H7 (cell line): ENCODE measurements at regions not wholly inside any gene's neighbourhood (a gene's known extent, or its start where the extent isn't known, plus 50 kb on each side); places are given as distances from the start of the nearest gene placed in this dataset.
A peak's percentile ranks its signal among the peaks of the same experiment; 100 is the strongest.
"Not testable (repeated sequence)": the region's sequence is repeated elsewhere in the genome, so short reads cannot be mapped to it uniquely, and the experiment has no call there.

ENCODE experiments used
- DNase-seq: peaks from one replicate; pipeline ENCODE4 v3.0.0; 2012
- H3K27me3 ChIP-seq: 2 replicates; pipeline ENCODE4 v1.6.0; 2011; ENCODE audit warnings: mild to moderate bottlenecking, low read length; ENCODE audit not compliant: control insufficient read depth, insufficient read depth
- H3K36me3 ChIP-seq: replicated peaks from 2 replicates; pipeline ENCODE4 v1.5.1; 2011; ENCODE audit warnings: low read length; ENCODE audit not compliant: control insufficient read depth, insufficient read depth
- H3K4me3 ChIP-seq: 2 replicates; pipeline ENCODE4 v1.5.1; 2011; ENCODE audit warnings: low read depth, mild to moderate bottlenecking, control low read depth, low read length, moderate library complexity; ENCODE audit not compliant: insufficient read depth

DNA sequence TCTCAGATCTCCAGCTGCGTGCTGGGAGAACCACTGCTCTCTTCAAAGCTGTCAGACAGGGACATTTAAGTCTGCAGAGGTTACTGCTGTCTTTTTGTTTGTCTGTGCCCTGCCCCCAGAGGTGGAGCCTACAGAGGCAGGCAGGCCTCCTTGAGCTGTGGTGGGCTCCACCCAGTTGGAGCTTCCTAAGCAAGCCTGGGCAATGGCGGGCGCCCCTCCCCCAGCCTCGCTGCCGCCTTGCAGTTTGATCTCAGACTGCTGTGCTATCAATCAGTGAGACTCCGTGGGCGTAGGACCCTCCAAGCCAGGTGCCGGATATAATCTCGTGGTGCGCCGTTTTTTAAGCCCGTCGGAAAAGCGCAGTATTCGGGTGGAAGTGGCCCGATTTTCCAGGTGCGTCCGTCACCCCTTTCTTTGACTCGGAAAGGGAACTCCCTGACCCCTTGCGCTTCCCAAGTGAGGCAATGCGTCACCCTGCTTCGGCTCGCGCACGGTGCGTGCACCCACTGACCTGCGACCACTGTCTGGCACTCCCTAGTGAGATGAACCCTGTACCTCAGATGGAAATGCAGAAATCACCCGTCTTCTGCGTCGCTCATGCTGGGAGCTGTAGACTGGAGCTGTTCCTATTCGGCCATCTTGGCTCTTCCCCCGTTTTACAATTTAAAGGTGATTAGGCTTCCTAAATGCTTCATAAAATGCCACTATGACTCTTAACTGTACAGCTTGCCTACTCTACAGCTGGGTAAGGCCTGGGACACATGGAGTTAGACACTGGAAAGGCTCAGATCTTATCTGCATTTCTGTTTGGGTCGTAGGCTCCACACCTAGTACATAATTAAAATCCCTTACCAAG lies 115.7 kb upstream of the PMCH start:
- H3K27me3 ChIP-seq, DNase-seq, H3K4me3 ChIP-seq, H3K36me3 ChIP-seq: not testable (repeated sequence)

DNA sequence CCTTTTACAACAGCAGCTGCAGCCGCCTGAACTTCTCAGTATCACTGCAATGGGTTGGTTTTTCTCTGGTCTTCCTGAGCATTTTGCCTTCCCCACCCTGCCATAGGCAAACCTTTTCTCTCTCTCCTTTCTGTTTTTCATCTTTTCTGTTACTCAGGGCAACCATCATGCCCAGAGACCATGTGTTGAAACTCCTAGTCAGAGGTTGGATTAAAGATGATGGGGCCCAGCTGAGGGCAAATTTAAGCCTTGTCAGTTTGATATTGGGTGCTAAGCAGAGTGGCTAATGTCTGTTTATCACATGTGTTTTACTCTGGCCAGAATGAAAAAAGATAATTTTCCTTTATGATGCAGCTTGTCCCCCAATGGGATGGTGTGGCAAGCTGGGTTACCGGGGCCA lies 107.9 kb upstream of the PMCH start:
- Histone ChIP-seq H3K27me3 (no peaks in the 10 kb centered on the region), H3K36me3 (no peaks in the 10 kb centered on the region), H3K4me3 (no peak overlapping the region)
- DNase-seq = no peak

DNA sequence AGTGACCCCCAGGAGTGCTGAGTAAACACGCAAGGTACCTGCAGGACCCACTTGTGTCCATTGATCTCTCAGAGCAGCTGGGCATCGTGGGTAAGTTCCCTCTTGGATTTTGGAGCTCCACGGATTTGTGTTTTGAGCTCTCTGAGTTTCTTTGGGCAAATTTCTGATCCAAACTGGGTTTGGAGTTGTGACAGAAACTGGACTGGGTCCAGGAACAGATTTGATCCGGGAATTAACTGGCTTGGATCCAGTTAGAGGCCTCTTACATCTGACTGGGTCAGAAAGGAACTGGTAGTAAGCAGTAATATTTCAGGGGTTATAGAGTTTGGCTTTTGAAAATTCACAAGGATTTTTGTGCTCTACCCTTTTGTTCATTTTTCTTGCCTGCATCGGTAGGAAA lies 107.0 kb upstream of the PMCH start:
- not testable (repeated sequence) for H3K4me3 ChIP-seq, DNase-seq, H3K27me3 ChIP-seq, H3K36me3 ChIP-seq

DNA sequence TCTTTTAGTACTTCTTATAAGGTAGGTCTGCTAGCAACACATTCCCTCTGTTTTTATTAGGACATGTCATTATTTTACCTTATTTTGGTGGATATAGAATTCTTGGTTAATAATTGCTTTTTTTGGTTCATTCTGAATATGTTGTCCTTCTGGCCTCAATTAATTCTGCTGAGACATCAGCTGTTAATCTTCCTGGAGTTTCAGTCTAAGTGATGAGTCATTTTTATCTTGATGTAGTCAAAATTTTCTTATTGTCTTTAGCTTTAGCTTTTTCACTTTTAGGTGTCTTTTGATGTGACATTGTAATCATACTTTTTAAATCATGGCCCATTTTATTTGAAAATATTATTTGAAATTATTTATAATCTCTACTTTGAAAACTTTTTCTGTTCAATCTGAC lies 104.9 kb upstream of the PMCH start:
- DNase-seq = no peak
- no peak overlapping the region for H3K4me3 ChIP-seq
- H3K36me3 ChIP-seq = no peaks in the 10 kb centered on the region
- H3K27me3 ChIP-seq = no peaks in the 10 kb centered on the region

DNA sequence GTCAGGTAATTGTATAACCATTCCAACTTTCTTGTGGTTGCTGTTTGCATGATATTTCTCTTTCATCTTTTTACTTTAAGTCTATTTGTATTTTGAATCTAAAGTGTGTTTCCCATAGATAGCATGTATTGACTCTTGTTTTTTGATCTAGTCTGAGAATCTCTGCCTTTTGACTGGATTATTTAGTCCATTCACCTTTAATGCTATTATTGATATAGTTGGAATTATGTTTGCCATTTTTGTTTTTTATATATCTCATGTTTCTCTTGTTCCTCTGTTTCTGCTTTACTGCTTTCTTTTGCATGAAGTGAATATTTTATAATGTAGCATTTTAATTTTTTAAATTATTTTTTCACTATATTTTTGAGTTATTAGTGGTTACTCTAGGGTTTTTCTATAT lies 103.9 kb upstream of the PMCH start:
- DNase-seq = no peak

DNA sequence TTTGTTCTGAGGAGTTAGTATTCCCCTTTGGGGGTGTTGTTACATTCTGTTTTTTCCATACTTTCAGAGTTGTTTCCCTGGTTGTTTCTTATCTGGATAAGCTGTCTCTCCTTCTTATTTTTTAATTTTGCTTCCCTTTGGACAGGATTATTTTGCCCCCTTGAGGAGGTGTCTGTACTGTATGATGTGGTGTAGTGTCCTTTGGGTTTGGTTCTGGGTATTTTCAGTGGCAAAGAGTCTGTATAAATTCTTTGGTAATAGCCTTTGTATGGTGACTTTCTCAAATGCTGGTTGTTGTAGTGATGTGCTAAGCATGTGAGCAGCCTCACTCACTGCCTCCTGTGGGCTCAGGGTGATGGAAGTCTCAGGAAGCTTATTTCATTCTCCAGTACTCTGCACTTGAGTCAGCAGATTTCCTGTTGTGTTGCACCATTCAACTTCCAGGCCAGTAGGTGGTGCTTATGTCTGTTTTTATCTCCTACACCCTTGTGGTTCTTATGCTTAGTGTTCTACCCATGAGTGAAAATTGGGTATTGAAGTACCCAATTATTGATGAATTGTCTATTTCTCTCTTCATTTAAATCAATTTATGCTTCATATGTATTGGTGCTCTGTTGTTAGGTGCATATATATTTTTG lies 103.3 kb upstream of the PMCH start:
- DNase-seq = peak; percentile 47
- H3K4me3 ChIP-seq = no peak overlapping the region
- H3K27me3 ChIP-seq = no peaks in the 10 kb centered on the region
- no peaks in the 10 kb centered on the region for H3K36me3 ChIP-seq

More for the DNA sequence above, 103.9 kb upstream of the PMCH start:
- no peaks in the 10 kb centered on the region for H3K27me3 ChIP-seq
- H3K36me3 ChIP-seq = no peaks in the 10 kb centered on the region
- no peak overlapping the region for H3K4me3 ChIP-seq

DNA sequence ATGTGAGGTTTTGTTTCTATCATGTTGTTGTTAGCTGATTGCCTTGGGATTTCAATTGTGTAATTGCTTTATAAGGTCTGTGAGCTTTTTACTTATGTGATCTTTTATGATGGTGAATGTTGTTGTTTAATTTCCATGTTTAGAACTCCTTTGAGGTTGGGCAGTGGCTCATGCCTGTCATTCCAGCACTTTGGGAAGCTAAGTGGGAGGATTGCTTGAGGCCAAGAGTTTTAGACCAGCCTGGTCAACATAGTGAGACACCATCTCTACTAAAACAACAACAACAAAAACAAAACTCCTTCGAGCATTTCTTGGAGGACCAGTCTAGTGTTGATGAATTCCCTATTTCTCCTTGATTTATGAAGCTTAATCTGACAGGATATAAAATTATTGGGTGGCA lies 102.1 kb upstream of the PMCH start:
- Histone ChIP-seq H3K27me3 (no peaks in the 10 kb centered on the region), H3K4me3 (no peak overlapping the region)
- DNase-seq = no peak

DNA sequence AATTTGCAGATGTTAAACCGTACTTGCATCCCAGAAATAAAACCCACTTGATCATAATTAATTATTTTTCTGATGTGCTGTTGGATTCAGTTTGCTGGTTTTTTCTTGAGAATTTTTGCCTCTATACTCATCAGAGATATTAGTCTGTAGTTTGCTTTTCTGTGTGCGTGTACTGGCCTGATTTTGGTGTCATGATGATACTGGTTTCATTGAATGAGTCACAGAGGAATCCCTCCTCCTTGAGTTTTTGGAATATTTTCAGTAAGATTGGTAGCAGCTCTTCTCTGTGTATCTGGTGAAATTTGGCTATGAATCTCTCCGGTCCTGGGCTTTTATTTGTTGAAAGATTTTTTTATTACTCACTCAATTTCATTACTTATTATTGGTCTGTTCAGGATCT lies 100.4 kb upstream of the PMCH start:
- H3K36me3 ChIP-seq = no peaks in the 10 kb centered on the region
- no peak for DNase-seq
- H3K4me3 ChIP-seq = no peak overlapping the region
- H3K27me3 ChIP-seq = no peaks in the 10 kb centered on the region

More for the DNA sequence above, 102.1 kb upstream of the PMCH start:
- H3K36me3 ChIP-seq = no peaks in the 10 kb centered on the region

DNA sequence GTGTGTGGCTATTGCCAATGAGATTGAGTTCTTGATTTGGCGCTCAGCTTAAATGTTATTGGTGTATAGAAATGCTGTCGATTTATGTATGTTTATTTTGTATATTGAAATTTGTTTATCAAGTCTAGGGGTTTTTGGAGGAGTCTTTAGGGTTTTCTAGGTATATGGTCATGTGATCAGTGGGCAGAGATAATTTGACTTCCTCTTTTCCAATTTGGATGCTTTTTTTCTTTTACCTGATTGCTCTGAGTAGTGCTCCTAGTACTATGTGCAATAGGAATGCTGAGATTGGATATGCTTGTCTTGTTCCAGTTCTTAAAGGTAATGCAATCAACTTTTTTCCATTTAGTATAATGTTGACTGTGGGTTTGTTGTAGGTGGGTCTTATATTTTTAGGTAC lies 99.8 kb upstream of the PMCH start:
- no peak for DNase-seq
- Histone ChIP-seq H3K4me3 (no peak overlapping the region), H3K36me3 (no peaks in the 10 kb centered on the region), H3K27me3 (no peaks in the 10 kb centered on the region)

DNA sequence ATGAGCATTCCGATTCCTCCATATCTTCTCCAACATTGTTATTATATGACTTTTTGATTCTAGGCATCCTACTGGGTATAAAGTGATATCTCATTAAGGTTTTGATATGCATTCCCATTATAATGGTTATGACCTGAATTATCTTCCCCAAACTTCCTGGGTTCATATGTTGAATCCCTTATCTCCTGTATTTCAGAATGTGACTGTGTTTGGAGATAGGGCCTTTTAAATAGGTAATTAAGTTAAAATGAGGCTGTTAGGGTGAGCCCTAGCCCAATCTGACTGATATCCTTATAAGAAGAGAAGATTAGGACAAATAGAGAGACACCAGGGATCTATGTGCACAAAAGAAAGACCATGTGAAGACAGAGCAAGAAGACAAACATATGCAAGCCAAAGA lies 96.9 kb upstream of the PMCH start:
- no peak for DNase-seq

DNA sequence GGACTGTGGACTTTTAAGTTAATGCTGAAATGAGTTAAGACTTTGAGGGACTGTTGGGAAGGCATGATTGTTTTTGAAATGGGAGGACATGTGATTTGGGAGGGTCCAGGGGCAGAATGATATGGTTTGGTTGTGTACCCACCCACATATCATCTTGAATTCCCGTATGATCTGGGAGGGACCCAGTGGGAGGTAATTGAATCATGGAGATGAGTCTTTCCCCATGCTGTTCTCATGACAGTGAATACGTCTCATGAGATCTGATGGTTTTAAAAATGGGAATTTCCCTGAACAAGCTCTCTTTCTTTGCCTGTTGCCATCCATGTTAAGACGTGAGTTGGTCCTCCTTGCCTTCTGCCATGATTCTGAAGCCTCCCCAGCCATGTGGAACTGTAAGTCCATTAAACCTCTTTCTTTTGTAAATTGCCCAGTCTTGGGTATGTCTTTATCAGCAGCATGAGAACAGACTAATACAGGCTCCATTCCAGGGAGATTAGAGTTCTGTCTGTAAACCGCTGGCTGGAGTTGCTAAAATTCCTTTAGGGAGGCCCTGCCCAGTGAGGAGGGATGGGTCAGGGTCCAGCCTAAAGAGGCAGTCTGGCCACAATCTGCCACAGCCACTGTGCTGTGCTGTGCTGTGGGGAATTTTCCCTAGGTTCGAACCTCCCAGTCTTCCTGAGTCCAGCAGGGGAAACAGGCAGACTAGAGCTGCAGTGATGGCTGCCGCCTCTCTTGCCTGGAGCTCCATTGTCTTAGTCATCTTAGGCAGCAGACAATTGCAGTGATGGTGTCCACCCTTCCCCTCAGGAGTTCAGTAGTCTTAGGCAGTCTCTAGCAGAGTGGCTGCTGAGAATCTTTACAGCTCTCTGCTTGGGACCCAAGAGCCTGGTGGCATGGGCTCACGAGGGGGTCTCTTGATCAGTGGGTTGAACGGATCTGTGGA lies 94.1 kb upstream of the PMCH start:
- H3K27me3 ChIP-seq, H3K36me3 ChIP-seq, DNase-seq, H3K4me3 ChIP-seq: not testable (repeated sequence)

More for the DNA sequence above, 96.9 kb upstream of the PMCH start:
- H3K36me3 ChIP-seq = no peaks in the 10 kb centered on the region
- no peaks in the 10 kb centered on the region for H3K27me3 ChIP-seq
- no peak overlapping the region for H3K4me3 ChIP-seq

DNA sequence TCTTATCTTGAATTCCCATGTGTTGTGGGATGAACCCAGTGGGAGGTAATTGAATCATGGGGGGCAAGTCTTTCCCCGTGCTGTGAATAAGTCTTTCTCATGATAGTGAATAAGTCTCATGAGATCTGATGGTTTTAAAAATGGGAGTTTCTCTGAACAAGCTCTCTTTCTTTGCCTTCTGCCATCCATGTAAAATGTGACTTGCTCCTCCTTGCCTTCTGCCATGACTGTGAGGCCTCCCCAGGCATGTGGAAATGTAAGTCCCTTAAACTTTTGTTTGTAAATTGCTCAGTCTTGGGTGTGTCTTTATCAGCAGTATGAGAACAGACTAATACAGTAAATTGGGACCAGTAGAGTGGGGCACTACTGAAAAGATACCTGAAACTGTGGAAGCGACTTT lies 92.1 kb upstream of the PMCH start:
- H3K27me3 ChIP-seq, H3K36me3 ChIP-seq, DNase-seq, H3K4me3 ChIP-seq: not testable (repeated sequence)

DNA sequence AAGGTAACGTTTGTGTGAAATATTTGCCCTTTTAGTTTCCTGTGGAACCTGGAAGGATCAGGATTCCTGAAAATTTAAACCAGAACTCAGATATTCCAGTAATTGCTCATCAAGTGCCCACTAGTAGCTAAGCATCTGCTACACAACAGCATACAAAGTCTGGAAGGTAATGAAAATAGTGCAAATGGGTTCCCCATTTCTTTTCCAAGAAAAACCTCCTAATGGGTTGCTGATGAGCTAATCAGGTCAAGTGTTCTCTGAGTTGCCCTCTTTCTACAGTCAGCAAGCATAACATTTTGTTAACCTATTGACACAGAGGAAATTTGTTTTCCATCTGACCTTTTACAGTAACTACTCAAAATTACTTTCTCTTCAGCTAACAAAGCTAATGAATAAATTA lies 83.6 kb upstream of the PMCH start:
- H3K4me3 ChIP-seq = no peak overlapping the region

DNA sequence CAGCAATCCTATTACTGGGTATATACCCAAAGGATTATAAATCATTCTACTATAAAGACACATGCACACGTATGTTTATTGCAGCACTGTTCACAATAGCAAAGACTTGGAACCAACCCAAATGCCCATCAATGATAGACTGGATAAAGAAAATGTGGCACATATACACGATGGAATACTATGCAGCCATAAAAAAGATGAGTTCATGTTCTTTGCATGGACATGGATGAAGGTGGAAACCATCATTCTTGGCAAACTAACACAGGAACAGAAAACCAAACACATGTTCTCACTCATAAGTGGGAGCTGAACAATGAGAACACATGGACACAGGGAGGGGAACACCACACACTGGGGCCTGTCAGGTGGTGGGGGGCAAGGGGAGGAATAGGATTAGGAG lies 58.1 kb upstream of the PMCH start:
- DNase-seq, H3K36me3 ChIP-seq, H3K4me3 ChIP-seq, H3K27me3 ChIP-seq: not testable (repeated sequence)

More for the DNA sequence above, 83.6 kb upstream of the PMCH start:
- no peak for DNase-seq
- no peaks in the 10 kb centered on the region for H3K36me3 ChIP-seq
- no peaks in the 10 kb centered on the region for H3K27me3 ChIP-seq
